ENCODE measurements at regions not wholly inside any gene's neighbourhood (a gene's known extent, or its start where the extent isn't known, plus 50 kb on each side); places are given as distances from the start of the nearest gene placed in this dataset.

DNA sequence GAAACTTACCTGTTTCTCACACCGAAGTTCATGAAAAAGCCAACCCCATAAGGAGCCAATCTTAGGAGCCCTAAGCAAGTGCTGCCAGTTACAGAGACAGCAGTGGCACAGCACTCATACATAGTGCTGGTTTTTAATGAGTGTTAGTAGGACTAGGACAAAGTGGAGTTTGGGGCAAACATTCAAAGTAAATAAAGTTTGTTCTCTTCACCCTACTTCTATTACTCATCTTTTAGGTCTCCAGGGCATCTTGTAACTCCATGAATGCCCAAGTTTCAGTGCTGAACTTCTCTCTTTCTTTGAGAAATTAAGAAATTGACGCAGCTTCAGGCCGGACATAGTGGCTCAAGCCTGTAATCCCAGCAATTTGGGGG, 584.7 kb downstream of the EBF1 start:
- ChIA-PET POLR2A (interaction anchor here (0.6 to 0.7 kb wide), 2 partner anchors 145 to 607 kb away, joined by 3 read pairs; no protein-coding TSS in a partner anchor), CTCF (no interaction called here)
- H3K36me3 ChIP-seq (ENCODE audit: control insufficient read depth, insufficient read depth, low read length), result no peaks in the 10 kb centered on the region
- DNase-seq (ENCODE audit: low read depth), result no peak
- H3K27me3 ChIP-seq (ENCODE audit: control insufficient read depth, insufficient read depth, low read length), result no peaks in the 10 kb centered on the region
- TF ChIP-seq, protein P1, sequence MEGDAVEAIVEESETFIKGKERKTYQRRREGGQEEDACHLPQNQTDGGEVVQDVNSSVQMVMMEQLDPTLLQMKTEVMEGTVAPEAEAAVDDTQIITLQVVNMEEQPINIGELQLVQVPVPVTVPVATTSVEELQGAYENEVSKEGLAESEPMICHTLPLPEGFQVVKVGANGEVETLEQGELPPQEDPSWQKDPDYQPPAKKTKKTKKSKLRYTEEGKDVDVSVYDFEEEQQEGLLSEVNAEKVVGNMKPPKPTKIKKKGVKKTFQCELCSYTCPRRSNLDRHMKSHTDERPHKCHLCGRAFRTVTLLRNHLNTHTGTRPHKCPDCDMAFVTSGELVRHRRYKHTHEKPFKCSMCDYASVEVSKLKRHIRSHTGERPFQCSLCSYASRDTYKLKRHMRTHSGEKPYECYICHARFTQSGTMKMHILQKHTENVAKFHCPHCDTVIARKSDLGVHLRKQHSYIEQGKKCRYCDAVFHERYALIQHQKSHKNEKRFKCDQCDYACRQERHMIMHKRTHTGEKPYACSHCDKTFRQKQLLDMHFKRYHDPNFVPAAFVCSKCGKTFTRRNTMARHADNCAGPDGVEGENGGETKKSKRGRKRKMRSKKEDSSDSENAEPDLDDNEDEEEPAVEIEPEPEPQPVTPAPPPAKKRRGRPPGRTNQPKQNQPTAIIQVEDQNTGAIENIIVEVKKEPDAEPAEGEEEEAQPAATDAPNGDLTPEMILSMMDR (IDR thresholded peaks at IDR 0.05; ENCODE audit: insufficient read depth, low read depth, low read length), result no peak
- no peak overlapping the region for H3K4me3 ChIP-seq (ENCODE audit: low read depth, low read length)

DNA sequence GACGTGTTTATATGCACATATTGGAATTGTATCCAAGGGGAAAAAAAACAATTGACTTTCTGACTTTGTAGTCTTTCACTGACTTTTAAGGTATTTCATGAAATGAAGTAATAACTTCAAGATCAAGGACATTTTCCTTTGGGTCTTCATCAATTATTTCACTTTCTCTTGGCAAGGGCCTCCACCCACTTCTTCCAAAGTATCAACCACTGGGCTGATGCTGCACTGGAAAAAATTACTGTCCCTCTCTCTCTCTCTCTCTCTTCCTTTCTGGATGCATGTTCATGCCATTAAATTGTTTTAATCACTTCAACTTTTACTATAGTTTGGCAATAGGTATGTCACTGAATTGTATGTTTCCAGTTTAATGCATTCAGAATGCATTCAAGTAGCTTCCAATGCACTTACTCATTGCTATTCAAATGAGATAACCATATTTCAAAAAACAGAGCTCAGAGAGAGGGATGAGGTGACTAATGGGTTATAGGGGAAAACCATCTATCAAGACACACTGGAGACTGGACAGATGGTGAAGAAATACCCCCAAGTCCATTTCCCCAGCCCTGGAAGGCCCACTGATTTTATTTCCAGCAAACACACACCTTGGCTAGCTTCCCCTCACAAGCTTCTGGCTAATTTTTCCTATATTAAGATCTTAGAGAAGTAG, 585.3 kb downstream of the EBF1 start:
- TF ChIP-seq, protein P1 (IDR thresholded peaks at IDR 0.05; ENCODE audit: insufficient read depth, low read depth, low read length), result no peak
- ChIA-PET POLR2A (interaction anchor here (0.6 to 0.7 kb wide), 2 partner anchors 146 to 608 kb away, joined by 3 read pairs; no protein-coding TSS in a partner anchor), CTCF (no interaction called here)
- Histone ChIP-seq H3K36me3 (ENCODE audit: control insufficient read depth, insufficient read depth, low read length) (no peaks in the 10 kb centered on the region), H3K4me3 (ENCODE audit: low read depth, low read length) (no peak overlapping the region), H3K27me3 (ENCODE audit: control insufficient read depth, insufficient read depth, low read length) (no peaks in the 10 kb centered on the region)
- DNase-seq (ENCODE audit: low read depth), result no peak

DNA sequence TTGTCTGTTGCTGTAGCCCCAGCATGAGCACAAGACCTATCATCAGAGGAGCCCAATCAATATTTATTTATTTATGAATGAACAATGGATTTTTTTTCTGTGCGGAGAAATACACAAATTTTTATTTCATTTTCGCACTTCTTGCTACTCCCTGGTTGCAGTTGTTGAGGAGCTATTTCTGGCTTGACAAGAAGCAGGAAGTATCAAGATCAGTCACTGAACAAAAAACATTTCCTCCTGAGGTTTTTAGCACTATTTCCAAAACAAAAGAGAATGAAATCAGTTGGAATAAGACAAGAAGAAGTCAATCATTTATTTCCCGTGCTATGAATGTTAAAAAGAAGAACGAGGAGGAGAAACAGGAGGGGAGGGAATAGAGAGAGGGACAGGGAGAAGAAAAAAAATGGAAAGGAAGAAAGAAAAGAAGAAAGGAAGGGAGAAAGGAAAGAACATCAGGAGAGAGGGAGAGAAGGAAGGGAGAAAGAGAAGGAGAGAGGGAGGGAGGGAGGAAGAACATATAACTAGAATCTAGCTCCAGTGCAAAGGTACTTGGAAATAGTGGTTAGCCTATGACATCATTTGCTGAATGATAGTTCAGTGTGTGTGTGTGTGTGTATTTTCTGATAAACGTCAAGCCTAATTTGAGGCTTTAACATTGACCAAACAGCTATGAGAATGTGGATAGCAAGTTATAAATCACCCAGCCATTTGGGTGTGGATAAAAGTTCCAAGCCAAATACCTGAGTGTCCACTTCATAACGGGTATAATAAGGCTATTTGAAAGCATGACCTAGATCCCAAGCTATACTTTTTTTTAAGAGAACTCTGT, 586.0 kb downstream of the EBF1 start:
- Histone ChIP-seq H3K27me3 (ENCODE audit: control insufficient read depth, insufficient read depth, low read length) (no peaks in the 10 kb centered on the region), H3K36me3 (ENCODE audit: control insufficient read depth, insufficient read depth, low read length) (no peaks in the 10 kb centered on the region), H3K4me3 (ENCODE audit: low read depth, low read length) (no peak overlapping the region)
- DNase-seq (ENCODE audit: low read depth), result no peak
- ChIA-PET POLR2A (no interaction called here), CTCF (interaction anchor here (0.7 to 0.8 kb wide), 2 partner anchors 22 to 593 kb away, joined by 3 read pairs; no protein-coding TSS in a partner anchor)
- TF ChIP-seq, protein P1 (IDR thresholded peaks at IDR 0.05; ENCODE audit: insufficient read depth, low read depth, low read length), result no peak

DNA sequence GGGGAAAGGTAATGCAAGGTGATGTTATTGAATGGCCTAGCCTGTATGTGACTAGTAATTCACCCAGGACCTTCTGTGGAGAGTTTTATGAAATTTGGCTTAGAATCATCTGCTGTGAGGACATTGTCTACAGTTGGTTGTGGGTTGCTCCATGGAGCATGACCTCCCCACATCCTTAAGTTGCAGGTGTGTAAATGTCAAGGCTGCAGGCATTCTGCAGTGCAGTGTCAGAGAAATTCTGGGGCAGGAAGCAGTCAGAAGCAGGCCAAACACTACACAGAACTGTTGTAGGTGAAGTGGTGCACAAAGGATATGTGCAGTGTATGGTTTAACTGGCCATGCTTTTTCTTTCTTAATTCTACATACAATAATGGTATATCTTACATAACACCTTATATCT, 588.3 kb downstream of the EBF1 start:
- no peak for DNase-seq (ENCODE audit: low read depth)
- no peak overlapping the region for H3K4me3 ChIP-seq (ENCODE audit: low read depth, low read length)
- H3K36me3 ChIP-seq (ENCODE audit: control insufficient read depth, insufficient read depth, low read length), result no peaks in the 10 kb centered on the region
- TF ChIP-seq, protein P1 (IDR thresholded peaks at IDR 0.05; ENCODE audit: insufficient read depth, low read depth, low read length), result no peak
- ChIA-PET CTCF (no interaction called here), POLR2A (no interaction called here)
- H3K27me3 ChIP-seq (ENCODE audit: control insufficient read depth, insufficient read depth, low read length), result no peaks in the 10 kb centered on the region

DNA sequence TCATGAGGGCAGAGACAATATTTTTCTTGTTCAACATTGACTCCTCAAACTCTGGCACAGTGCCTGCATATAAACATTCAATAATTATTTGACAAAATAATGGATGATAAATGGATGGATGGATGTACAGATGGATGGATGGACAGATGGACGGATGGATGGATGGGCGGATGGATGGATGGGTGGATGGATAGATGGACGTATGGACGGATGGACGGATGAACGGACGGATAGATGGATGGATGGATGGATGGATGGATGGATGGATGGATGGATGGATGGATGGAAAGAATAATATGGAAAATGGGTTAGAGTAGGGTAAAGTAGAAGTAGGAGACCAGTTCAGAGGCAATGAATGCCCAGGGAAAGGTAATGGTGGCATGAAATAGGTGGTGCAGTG, 589.2 kb downstream of the EBF1 start:
- no peaks in the 10 kb centered on the region for H3K36me3 ChIP-seq (ENCODE audit: control insufficient read depth, insufficient read depth, low read length)
- TF ChIP-seq, protein P1 (IDR thresholded peaks at IDR 0.05; ENCODE audit: insufficient read depth, low read depth, low read length), result no peak
- no peak overlapping the region for H3K4me3 ChIP-seq (ENCODE audit: low read depth, low read length)
- no peaks in the 10 kb centered on the region for H3K27me3 ChIP-seq (ENCODE audit: control insufficient read depth, insufficient read depth, low read length)
- CTCF ChIA-PET, result no interaction called here
- no peak for DNase-seq (ENCODE audit: low read depth)
- POLR2A ChIA-PET, result no interaction called here
